ENCODE measurements at regions not wholly inside any gene's neighbourhood (a gene's known extent, or its start where the extent isn't known, plus 50 kb on each side); places are given as distances from the start of the nearest gene placed in this dataset.
"Not testable (repeated sequence)": the region's sequence is repeated elsewhere in the genome, so short reads cannot be mapped to it uniquely, and the experiment has no call there.

DNA sequence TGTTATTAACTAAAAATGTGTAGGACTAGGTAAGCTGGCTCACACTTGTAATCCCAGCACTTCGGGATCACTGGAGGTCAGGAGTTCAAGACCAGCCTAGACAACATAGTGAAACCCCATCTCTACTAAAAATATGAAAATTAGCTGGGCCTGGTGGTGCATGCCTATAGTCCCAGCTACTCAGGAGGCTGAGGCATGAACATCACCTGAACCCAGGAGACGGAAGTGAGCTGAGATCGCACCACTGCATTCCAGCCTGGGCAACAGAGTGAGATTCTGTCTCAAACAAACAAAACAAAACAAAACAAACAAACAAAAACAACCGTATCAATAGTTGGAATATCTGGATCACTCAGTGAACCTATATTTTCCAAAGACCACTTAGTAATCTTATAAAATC is 4759.1 kb upstream of the OR11H1 start:
- H3K36me3 ChIP-seq; DNase-seq; in situ Hi-C loops (cut with MboI; ENCODE audit: low sequenced_read_pairs in 4 of 4); ATAC-seq; H3K27ac ChIP-seq; intact Hi-C loops (cut with DNase I; ENCODE audit: low total_unique reads); H3K9me3 ChIP-seq; H3K4me3 ChIP-seq; H3K4me1 ChIP-seq; H3K27me3 ChIP-seq: not testable (repeated sequence)

DNA sequence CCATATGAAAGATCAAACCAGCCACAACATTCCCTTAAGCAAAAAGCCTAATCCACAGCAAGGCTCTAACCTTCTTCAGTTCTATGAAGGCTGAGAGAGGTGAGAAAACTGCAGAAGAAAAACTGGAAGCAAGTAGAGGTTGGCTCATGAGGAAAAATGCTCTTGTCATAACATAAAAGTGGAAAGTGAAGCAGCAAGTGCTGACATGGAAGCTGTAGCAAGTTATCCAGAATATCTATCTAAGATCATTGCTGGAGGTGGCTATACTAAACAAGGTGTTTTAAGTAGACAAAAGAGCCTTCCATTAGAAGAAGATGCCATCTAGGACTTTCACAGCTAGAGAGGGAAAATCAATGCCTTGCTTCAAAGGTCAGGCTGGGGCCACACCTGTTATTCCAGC is 4756.2 kb upstream of the OR11H1 start:
- not testable (repeated sequence) for ATAC-seq, H3K4me1 ChIP-seq

DNA sequence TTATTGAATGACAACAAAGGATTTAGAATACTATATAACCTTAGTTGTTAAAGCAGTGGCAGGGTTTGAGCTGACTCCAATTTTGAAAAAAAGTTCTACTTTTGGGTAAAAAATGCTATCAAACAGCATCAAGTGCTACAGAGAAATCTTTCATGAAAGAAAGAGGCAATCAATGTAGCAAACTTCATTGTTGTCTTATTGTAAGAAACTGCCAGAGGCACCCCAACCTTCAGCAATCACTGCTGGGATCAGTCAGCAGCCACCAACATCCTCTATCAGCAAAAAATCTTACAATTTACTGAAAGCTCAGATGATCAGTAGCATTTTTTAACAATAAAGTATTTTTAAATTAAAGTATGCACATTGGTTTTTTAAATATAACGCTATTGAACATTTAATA is 4754.7 kb upstream of the OR11H1 start:
- H3K27me3 ChIP-seq; ATAC-seq; DNase-seq; H3K4me1 ChIP-seq; H3K9me3 ChIP-seq; H3K27ac ChIP-seq; H3K4me3 ChIP-seq; in situ Hi-C loops (cut with MboI; ENCODE audit: low sequenced_read_pairs in 4 of 4); intact Hi-C loops (cut with DNase I; ENCODE audit: low total_unique reads); H3K36me3 ChIP-seq: not testable (repeated sequence)

More for the DNA sequence above, 4756.2 kb upstream of the OR11H1 start:
- H3K36me3 ChIP-seq; H3K27me3 ChIP-seq; DNase-seq; H3K4me3 ChIP-seq; in situ Hi-C loops (cut with MboI; ENCODE audit: low sequenced_read_pairs in 4 of 4); H3K9me3 ChIP-seq; H3K27ac ChIP-seq; intact Hi-C loops (cut with DNase I; ENCODE audit: low total_unique reads): not testable (repeated sequence)

DNA sequence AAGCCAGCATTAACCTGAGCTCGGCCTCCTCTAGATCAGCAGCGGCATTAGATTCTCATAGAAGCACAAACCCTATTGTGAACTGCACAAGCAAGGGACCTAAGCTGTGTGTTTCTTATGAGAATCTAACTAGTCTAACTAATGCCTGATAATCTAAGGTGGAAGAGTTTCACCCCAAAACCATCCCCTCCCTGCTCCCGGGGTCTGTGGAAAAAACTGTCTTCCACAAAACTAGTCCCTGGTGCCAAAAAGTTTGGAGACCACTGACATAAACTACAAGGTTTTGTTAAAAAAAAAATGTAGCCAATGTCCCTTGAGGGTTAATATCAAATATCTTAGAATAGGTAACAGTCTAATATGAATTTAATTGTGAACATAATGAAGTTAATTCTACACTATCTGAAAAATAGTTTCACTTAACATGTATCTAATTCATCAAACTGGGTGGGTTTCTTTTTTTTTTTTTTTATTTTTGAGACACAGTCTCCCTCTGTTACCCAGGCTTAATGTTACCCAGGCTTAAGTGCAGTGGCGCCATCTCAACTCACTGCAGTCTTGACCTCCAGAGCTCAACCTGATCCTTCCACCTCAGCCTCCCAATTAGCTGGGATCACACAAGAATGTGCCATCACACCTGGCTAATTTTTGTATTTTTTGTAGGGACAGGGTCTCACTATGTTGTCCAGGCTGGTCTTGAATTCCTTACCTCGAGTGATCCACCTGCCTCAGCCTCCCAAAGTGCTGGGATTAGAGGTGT is 4752.2 kb upstream of the OR11H1 start:
- H3K27me3 ChIP-seq; intact Hi-C loops (cut with DNase I; ENCODE audit: low total_unique reads); H3K9me3 ChIP-seq; in situ Hi-C loops (cut with MboI; ENCODE audit: low sequenced_read_pairs in 4 of 4); H3K27ac ChIP-seq; H3K36me3 ChIP-seq; DNase-seq; H3K4me3 ChIP-seq; H3K4me1 ChIP-seq; ATAC-seq: not testable (repeated sequence)

DNA sequence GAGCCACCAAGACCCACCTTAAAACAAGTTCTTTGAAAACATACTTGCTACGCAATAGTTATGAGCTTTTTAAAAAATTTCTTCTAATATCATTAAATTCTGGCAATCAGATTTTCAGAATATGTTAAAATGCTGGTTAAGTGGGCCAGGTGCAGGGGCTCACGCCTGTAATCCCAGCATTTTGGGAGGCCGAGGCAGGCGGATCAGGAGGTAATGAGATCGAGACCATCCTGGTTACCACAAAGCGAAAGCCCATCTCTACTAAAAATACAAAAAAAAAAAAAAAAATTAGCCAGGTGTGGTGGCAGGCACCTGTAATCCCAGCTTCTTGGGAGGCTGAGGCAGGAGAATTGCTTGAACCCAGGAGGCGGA is 4751.6 kb upstream of the OR11H1 start:
- H3K36me3 ChIP-seq; H3K27ac ChIP-seq; H3K4me1 ChIP-seq; ATAC-seq; intact Hi-C loops (cut with DNase I; ENCODE audit: low total_unique reads); H3K27me3 ChIP-seq; H3K9me3 ChIP-seq; H3K4me3 ChIP-seq; in situ Hi-C loops (cut with MboI; ENCODE audit: low sequenced_read_pairs in 4 of 4); DNase-seq: not testable (repeated sequence)

DNA sequence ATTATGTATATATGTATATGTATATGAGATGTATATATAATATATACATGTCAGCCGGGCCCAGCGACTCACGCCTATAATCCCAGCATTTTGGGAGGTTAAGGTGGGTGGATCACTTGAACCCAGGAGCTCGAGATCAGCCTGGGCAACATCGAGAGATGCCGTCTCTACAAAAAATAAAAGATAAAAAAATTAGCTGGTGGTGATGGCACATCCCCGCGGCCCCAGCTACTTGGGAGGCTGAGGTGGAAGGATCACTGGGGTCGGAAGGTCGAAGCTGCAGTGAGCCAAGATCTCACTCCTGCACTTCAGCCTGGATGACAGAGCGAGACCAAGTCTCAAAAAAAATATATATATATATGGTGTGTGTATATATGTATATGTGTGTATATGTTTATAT is 4750.3 kb upstream of the OR11H1 start:
- intact Hi-C loops (cut with DNase I; ENCODE audit: low total_unique reads); H3K27ac ChIP-seq; H3K36me3 ChIP-seq; H3K4me3 ChIP-seq; DNase-seq; H3K27me3 ChIP-seq; in situ Hi-C loops (cut with MboI; ENCODE audit: low sequenced_read_pairs in 4 of 4); H3K9me3 ChIP-seq; H3K4me1 ChIP-seq; ATAC-seq: not testable (repeated sequence)

DNA sequence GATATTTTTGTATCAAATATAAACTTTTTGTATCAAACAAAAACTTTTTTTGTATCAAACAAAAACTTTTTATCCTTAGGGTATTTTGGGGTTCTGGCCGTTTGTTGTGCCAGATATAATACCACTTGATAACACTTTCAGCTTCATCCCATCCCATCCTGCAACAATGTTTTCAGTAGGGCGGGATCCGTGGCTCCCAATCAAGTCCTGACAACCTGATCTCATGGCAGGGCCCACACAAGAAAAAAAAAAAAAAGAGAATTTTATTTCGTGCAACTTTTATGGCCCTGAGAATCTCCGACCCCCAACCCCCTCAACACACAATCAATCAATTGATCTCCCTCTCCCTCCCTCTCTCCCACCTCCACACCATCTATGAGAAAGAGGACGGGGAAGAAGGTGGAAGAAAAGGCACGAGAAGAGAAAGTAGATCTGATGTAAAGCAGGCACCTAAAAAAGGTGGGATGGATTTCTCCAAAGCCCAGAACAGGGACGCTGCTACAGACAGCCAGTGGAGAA is 4749.6 kb upstream of the OR11H1 start:
- H3K9me3 ChIP-seq: no peaks in the 10 kb centered on the region
- in situ Hi-C loops (cut with MboI; ENCODE audit: low sequenced_read_pairs in 4 of 4) (no loop called here), intact Hi-C loops (cut with DNase I; ENCODE audit: low total_unique reads) (no loop called here)
- TF ChIP-seq, protein P1, sequence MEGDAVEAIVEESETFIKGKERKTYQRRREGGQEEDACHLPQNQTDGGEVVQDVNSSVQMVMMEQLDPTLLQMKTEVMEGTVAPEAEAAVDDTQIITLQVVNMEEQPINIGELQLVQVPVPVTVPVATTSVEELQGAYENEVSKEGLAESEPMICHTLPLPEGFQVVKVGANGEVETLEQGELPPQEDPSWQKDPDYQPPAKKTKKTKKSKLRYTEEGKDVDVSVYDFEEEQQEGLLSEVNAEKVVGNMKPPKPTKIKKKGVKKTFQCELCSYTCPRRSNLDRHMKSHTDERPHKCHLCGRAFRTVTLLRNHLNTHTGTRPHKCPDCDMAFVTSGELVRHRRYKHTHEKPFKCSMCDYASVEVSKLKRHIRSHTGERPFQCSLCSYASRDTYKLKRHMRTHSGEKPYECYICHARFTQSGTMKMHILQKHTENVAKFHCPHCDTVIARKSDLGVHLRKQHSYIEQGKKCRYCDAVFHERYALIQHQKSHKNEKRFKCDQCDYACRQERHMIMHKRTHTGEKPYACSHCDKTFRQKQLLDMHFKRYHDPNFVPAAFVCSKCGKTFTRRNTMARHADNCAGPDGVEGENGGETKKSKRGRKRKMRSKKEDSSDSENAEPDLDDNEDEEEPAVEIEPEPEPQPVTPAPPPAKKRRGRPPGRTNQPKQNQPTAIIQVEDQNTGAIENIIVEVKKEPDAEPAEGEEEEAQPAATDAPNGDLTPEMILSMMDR (IDR thresholded peaks at IDR 0.05 in 4 of 5, conservative IDR thresholded peaks at IDR 0.05 in 1 of 5): no peak
- no peak for TF ChIP-seq POLR2A (IDR thresholded peaks at IDR 0.05)
- no peaks in the 10 kb centered on the region for H3K4me1 ChIP-seq
- ATAC-seq: no peak
- DNase-seq: no peak
- no peak overlapping the region for H3K27ac ChIP-seq
- H3K4me3 ChIP-seq: no peak overlapping the region
- H3K36me3 ChIP-seq: no peaks in the 10 kb centered on the region
- H3K27me3 ChIP-seq: no peaks in the 10 kb centered on the region

DNA sequence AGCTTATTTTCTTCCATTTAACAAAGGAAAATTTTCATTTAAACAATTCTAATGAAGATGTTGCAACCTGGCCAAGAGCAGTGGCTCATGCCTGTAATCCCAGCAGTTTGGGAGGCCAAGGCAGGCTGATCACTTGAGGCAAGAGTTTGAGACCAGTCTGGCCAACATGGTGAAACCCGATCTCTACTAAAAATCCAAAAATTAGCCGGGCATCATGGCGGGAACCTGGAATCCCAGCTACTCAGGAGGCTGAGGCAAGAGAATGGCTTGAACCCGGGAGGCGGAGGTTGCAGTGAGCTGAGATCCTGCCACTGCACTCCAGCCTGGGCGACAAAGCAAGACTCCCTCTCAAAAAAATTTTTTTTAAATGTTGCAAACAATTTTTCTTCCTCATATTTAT is 4748.8 kb upstream of the OR11H1 start:
- ATAC-seq; intact Hi-C loops (cut with DNase I; ENCODE audit: low total_unique reads); H3K4me3 ChIP-seq; DNase-seq; H3K9me3 ChIP-seq; in situ Hi-C loops (cut with MboI; ENCODE audit: low sequenced_read_pairs in 4 of 4); H3K4me1 ChIP-seq; H3K27ac ChIP-seq; H3K27me3 ChIP-seq; H3K36me3 ChIP-seq: not testable (repeated sequence)

All from gastrocnemius medialis (tissue), 4 donors.